PC-9 (cell line): ENCODE measurements at regions not wholly inside any gene's neighbourhood (a gene's known extent, or its start where the extent isn't known, plus 50 kb on each side); places are given as distances from the start of the nearest gene placed in this dataset.

Source experiments
- BruUV-seq: library from RNA; stranded (reverse); fragments of 400-500 nt; replicated peaks from 2 replicates; lab custom pipeline; 2021; lab: Mats Ljungman, UMichigan
- CTCF ChIA-PET: fragments of 300-600 bp; sonication (Branson Sonifier 250); formaldehyde crosslinking; loops from one replicate; lab custom pipeline; 2022; ENCODE audit warnings: antibody characterized with exemption; lab: Charles Lee
- POLR2A ChIA-PET: fragments of 300-600 bp; sonication (Branson Sonifier 250); formaldehyde crosslinking; loops from one replicate; lab custom pipeline; 2022; ENCODE audit warnings: antibody characterized with exemption; ENCODE audit not compliant: unreplicated experiment; lab: Charles Lee
- DNase-seq, 2 experiments: peaks; one replicate each; pipeline versions ENCODE4 v3.0.0 to v3.0.0-alpha.2; 2015 to 2022; ENCODE audit warnings: mixed read lengths in 1 of 2
- H2AFZ ChIP-seq: fragments of 200-600 bp; sonication (generic); 2 replicates; pipeline ENCODE4 v1.8.1; 2017; ENCODE audit warnings: antibody characterized with exemption
- H3F3A ChIP-seq: fragments of 200-600 bp; sonication (generic); 2 replicates; pipeline ENCODE4 v1.8.1; 2017; ENCODE audit warnings: antibody characterized with exemption, mild to moderate bottlenecking, low read depth; ENCODE audit not compliant: insufficient read depth
- H3K27ac ChIP-seq: fragments of 200-600 bp; sonication (generic); 2 replicates; pipeline ENCODE4 v1.6.1; 2016; ENCODE audit warnings: mixed run types
- H3K27me3 ChIP-seq: fragments of 200-600 bp; sonication (generic); 2 replicates; pipeline ENCODE4 v1.6.1; 2016; ENCODE audit warnings: low read depth, mixed run types; ENCODE audit not compliant: insufficient read depth
- H3K36me3 ChIP-seq: fragments of 200-600 bp; sonication (generic); 2 replicates; pipeline ENCODE4 v1.6.1; 2016; ENCODE audit warnings: low read depth, mixed run types
- H3K4me1 ChIP-seq: fragments of 200-600 bp; sonication (generic); replicated peaks from 2 replicates; pipeline ENCODE4 v1.6.1; 2016; ENCODE audit warnings: mixed run types; ENCODE audit not compliant: insufficient read depth
- H3K4me2 ChIP-seq: fragments of 200-600 bp; sonication (generic); 2 replicates; pipeline ENCODE4 v1.6.1; 2017; ENCODE audit warnings: mixed run types
- H3K4me3 ChIP-seq: fragments of 200-600 bp; sonication (generic); 2 replicates; pipeline ENCODE4 v1.6.1; 2016; ENCODE audit warnings: mixed run types
- H3K79me2 ChIP-seq: fragments of 200-600 bp; sonication (generic); 2 replicates; pipeline ENCODE4 v1.6.1; 2017; ENCODE audit warnings: low read depth, mixed run types
- H3K9me2 ChIP-seq: fragments of 200-600 bp; sonication (generic); 2 replicates; pipeline ENCODE4 v1.8.1; 2017; ENCODE audit warnings: mild to moderate bottlenecking; ENCODE audit not compliant: insufficient read depth
- H3K9me3 ChIP-seq: fragments of 200-600 bp; sonication (generic); 2 replicates; pipeline ENCODE4 v1.8.1; 2016; ENCODE audit warnings: low read depth; ENCODE audit not compliant: insufficient read depth
- H4K20me1 ChIP-seq: fragments of 200-600 bp; sonication (generic); 2 replicates; pipeline ENCODE4 v1.8.1; 2017; ENCODE audit not compliant: insufficient read depth
- CTCF ChIP-seq: fragments of 200-600 bp; sonication (generic); conservative IDR thresholded peaks from 2 replicates; pipeline ENCODE4 v1.6.1; 2017; ENCODE audit warnings: mixed run types, antibody characterized with exemption, mild to moderate bottlenecking, moderate library complexity
- EZH2 ChIP-seq: fragments of 200-600 bp; sonication (generic); IDR thresholded peaks from 2 replicates; pipeline ENCODE4 v1.8.0; 2017; ENCODE audit warnings: antibody characterized with exemption, low read depth
- intact Hi-C: fragments of 100-400 bp; cut with micrococcal nuclease; formaldehyde crosslinking; loops from one replicate; pipeline ENCODE4 v1.10.0; 2022; ENCODE audit not compliant: unreplicated experiment

GRCh38 chr21:26404288-26404687 lies 168.8 kb downstream of the CYYR1 start:
- intact Hi-C loops = no loop called here
- no peaks in the 10 kb centered on the region for H3K27me3 ChIP-seq
- DNase-seq = no peak
- no peak for TF ChIP-seq EZH2
- no peak for TF ChIP-seq CTCF
- no peak overlapping the region for H3K4me2 ChIP-seq
- H4K20me1 ChIP-seq = no peaks in the 10 kb centered on the region
- ChIA-PET CTCF (no interaction called here), POLR2A (no interaction called here)
- H3K9me2 ChIP-seq = no peaks in the 10 kb centered on the region
- no peak overlapping the region for H3K4me3 ChIP-seq
- no TSS peak for BruUV-seq
- H3K9me3 ChIP-seq = no peaks in the 10 kb centered on the region
- no peaks in the 10 kb centered on the region for H3F3A ChIP-seq
- H3K79me2 ChIP-seq = no peaks in the 10 kb centered on the region
- peaks cover 18% of the 10 kb centered on the region for H3K4me1 ChIP-seq
- no peak overlapping the region for H2AFZ ChIP-seq
- no peaks in the 10 kb centered on the region for H3K36me3 ChIP-seq
- H3K27ac ChIP-seq = no peak overlapping the region

- Histone ChIP-seq H3K9me2 (no peaks in the 10 kb centered on the region), H3K4me1 (peaks cover 18% of the 10 kb centered on the region), H3K4me3 (no peak overlapping the region), H3K27me3 (no peaks in the 10 kb centered on the region), H3K27ac (no peak overlapping the region), H3K9me3 (no peaks in the 10 kb centered on the region), H4K20me1 (no peaks in the 10 kb centered on the region), H3K4me2 (no peak overlapping the region), H2AFZ (no peak overlapping the region), H3K36me3 (no peaks in the 10 kb centered on the region), H3F3A (no peaks in the 10 kb centered on the region), H3K79me2 (no peaks in the 10 kb centered on the region)
- intact Hi-C loops = no loop called here
- CTCF ChIA-PET = no interaction called here
- POLR2A ChIA-PET = no interaction called here
- no peak for DNase-seq
- no TSS peak for BruUV-seq
- TF ChIP-seq EZH2 (no peak), CTCF (no peak)
Observed at GRCh38 chr21:26403321-26403720, 169.8 kb downstream of the CYYR1 start.

- Histone ChIP-seq H3K4me2 (no peak overlapping the region), H3K36me3 (no peaks in the 10 kb centered on the region), H3K9me2 (no peaks in the 10 kb centered on the region), H3K27ac (no peak overlapping the region), H3K27me3 (no peaks in the 10 kb centered on the region), H3K4me1 (no peaks in the 10 kb centered on the region), H2AFZ (no peak overlapping the region), H3K79me2 (no peaks in the 10 kb centered on the region), H4K20me1 (no peaks in the 10 kb centered on the region), H3K4me3 (no peak overlapping the region), H3K9me3 (no peaks in the 10 kb centered on the region), H3F3A (no peaks in the 10 kb centered on the region)
- ChIA-PET POLR2A (no interaction called here), CTCF (no interaction called here)
- TF ChIP-seq EZH2 = no peak
- TF ChIP-seq CTCF = no peak
- DNase-seq = no peak
- BruUV-seq = no TSS peak
- intact Hi-C loops = no loop called here
Observed at GRCh38 chr21:26397545-26397944, 175.5 kb downstream of the CYYR1 start.
